ENCODE measurements at regions not wholly inside any gene's neighbourhood (a gene's known extent, or its start where the extent isn't known, plus 50 kb on each side); places are given as distances from the start of the nearest gene placed in this dataset.

DNA sequence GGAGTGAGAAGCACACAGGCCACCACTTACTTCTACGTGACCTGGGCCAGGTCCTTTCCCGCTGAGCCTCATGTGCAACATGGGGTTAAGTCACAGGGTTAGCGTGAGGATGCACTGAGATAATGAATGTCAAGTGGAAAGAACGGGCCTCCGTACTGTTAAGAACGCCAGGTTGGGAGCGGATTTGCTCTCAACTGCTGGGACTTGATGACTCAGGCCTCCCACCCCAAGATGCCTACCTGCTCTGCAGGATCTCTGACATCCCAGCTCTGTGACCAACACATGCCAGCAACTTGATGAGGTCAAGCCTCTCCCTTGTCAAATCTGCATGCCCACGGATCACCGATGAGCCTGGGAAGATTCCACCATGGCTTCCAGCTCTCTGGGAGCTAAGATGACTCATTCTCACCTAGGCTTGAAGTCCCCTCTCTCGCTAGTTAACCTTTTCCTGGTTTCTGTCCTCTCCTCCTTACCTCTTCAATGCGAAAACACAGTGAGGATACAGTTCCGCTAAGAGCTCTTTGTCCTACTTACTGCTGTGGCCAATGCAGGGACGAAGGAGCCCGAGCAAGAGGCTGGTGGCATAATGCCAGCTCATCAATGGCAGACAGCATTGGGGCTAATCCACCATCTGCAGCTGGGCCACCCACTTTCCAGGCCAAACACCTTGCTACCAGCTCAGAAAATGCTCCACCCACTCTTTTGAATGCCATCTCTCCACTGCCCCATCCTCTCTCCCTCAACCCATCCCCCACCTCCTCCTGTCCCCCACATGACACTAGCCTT is 67.6 kb downstream of the PJA1 start:
- DNase-seq (ENCODE audit: low read depth, low spot score) (no peak), ATAC-seq (no peak), FAIRE-seq (no peak)
- no peak for TF ChIP-seq MYB (IDR thresholded peaks at IDR 0.05; ENCODE audit: borderline replicate concordance, low read depth, low read length)
- TF ChIP-seq SUPT20H (IDR thresholded peaks at IDR 0.05; ENCODE audit: borderline replicate concordance, control insufficient read depth, low read depth, low read length), result no peak
- no peak for TF ChIP-seq REST (IDR thresholded peaks at IDR 0.05; ENCODE audit: low read depth, low read length)
- TF ChIP-seq ZZZ3 (IDR thresholded peaks at IDR 0.05; ENCODE audit: control insufficient read depth, insufficient read length, low read depth), result no peak
- no peak for TF ChIP-seq HCFC1 (IDR thresholded peaks at IDR 0.05; ENCODE audit: low read length)
- no peak for TF ChIP-seq CEBPB (IDR thresholded peaks at IDR 0.05; ENCODE audit: borderline replicate concordance in 1 of 2, low read depth in 2 of 2, low read length in 2 of 2)
- no peak for TF ChIP-seq KLF5 (IDR thresholded peaks at IDR 0.05; ENCODE audit: partially characterized antibody)
- no peak for TF ChIP-seq CHD2 (IDR thresholded peaks at IDR 0.05; ENCODE audit: borderline replicate concordance, low read depth, low read length)
- intact Hi-C loops (cut with micrococcal nuclease; ENCODE audit: unreplicated experiment), result no loop called here
- POLR2A ChIA-PET, result interaction anchor here (0.5 kb wide), 1 partner anchor 8 kb away, joined by 4 read pairs; no protein-coding TSS in a partner anchor
- CTCF ChIA-PET, result no interaction called here
- Histone ChIP-seq H3K4me3 (no peak overlapping the region), H3K9ac (ENCODE audit: control insufficient read depth, insufficient read depth, low read length) (no peak overlapping the region), H3K4me2 (ENCODE audit: control insufficient read depth, insufficient read depth) (no peak overlapping the region), H3K79me2 (ENCODE audit: control insufficient read depth, insufficient read depth, low read length) (no peaks in the 10 kb centered on the region), H4K20me1 (ENCODE audit: control insufficient read depth, insufficient read depth) (no peaks in the 10 kb centered on the region), H3K36me3 (ENCODE audit: control insufficient read depth in 2 of 2, insufficient read depth in 2 of 2, low read length in 1 of 2) (no peaks in the 10 kb centered on the region), H3K9me3 (replicated peaks; ENCODE audit: control insufficient read depth, insufficient read depth, low read length) (no peaks in the 10 kb centered on the region), H3K27ac (ENCODE audit: control insufficient read depth, insufficient read depth) (no peak overlapping the region), H3K4me1 (ENCODE audit: control insufficient read depth, insufficient read depth, low read length) (no peaks in the 10 kb centered on the region), H2AFZ (ENCODE audit: control insufficient read depth, low read depth, low read length) (no peak overlapping the region), H3K27me3 (replicated peaks in 1 of 2; ENCODE audit: control insufficient read depth in 2 of 2, insufficient read depth in 2 of 2, low read length in 1 of 2) (no peaks in the 10 kb centered on the region)
- in situ Hi-C loops (cut with MboI), result no loop called here
- RAD21 ChIA-PET (ENCODE audit: unreplicated experiment), result no interaction called here
- WGBS (ENCODE audit: insufficient coverage, insufficient replicate concordance, low lambda C conversion rate, missing lambda C conversion rate), result 25% methylated on average over 14 of the region's 14 CpGs
- SMC1A ChIA-PET (ENCODE audit: uncharacterized antibody, unreplicated experiment), result no interaction called here
- no TSS peak for BruUV-seq (replicated peaks)

Measured in GM12878 (cell line).